Motor neuron (in vitro differentiated cells): ENCODE measurements at regions not wholly inside any gene's neighbourhood (a gene's known extent, or its start where the extent isn't known, plus 50 kb on each side); places are given as distances from the start of the nearest gene placed in this dataset.
"Not testable (repeated sequence)": the region's sequence is repeated elsewhere in the genome, so short reads cannot be mapped to it uniquely, and the experiment has no call there.

Source experiments
- ATAC-seq, 8 experiments: fragments of 200-7000 bp; cut with Tn5 transposase; replicated peaks in 6 of 8; 2 replicates each; pipeline ENCODE4 v1.8.0; 2021; ENCODE audit warnings: mild to moderate bottlenecking in 8 of 8, moderate library complexity in 8 of 8
- H3K27ac ChIP-seq, 2 donors: fragments of 250-450 bp; sonication (Bioruptor Pico); 2 replicates each; pipeline ENCODE4 v1.9.0; 2021; ENCODE audit warnings: antibody characterized with exemption in 2 of 2, mild to moderate bottlenecking in 2 of 2, moderate library complexity in 1 of 2
- H3K4me1 ChIP-seq, 2 donors: fragments of 250-450 bp; sonication (Bioruptor Pico); replicated peaks in 1 of 2; 2 replicates each; pipeline ENCODE4 v1.6.1; 2021; ENCODE audit warnings: antibody characterized with exemption in 2 of 2, mild to moderate bottlenecking in 2 of 2, moderate library complexity in 1 of 2
- H3K4me3 ChIP-seq, 5 donors: fragments of 250-450 bp; sonication (Bioruptor Pico); 2 replicates each; pipeline ENCODE4 v1.9.0; 2021; ENCODE audit warnings: antibody characterized with exemption in 5 of 5, mild to moderate bottlenecking in 5 of 5, moderate library complexity in 4 of 5
- WGBS, 10 experiments: fragments of 450-650 bp; shearing (Covaris generic); methylation state at CpG; one replicate each; pipeline ENCODE4 v1.0.0; 2022; 5-methylcytosine and 5-hydroxymethylcytosine counted together
- in situ Hi-C, 9 experiments: fragments of 400-800 bp; cut with MboI; loops; one replicate each; pipeline ENCODE4 v1.15.0; 2021; ENCODE audit warnings: low sequenced_read_pairs in 9 of 9, low pct_unique_long_range_greater_than_20kb in 2 of 9; ENCODE audit not compliant: unreplicated experiment in 9 of 9

GRCh38 chr4:86450861-86451260 is 91.0 kb upstream of the MAPK10 start:
- H3K4me3 ChIP-seq, result no peak overlapping the region
- no peak for ATAC-seq
- in situ Hi-C loops, result no loop called here
- peaks cover 0 to 11% of the 10 kb centered on the region in 2 donors for H3K4me1 ChIP-seq
- no peak overlapping the region for H3K27ac ChIP-seq
- WGBS, 10 experiments, result 8 to 100% (median 48%) methylated on average over 1 to 3 of the region's 3 CpGs

- ATAC-seq, result peak in 2 of 8 experiments; percentile 49 to 58
- in situ Hi-C loops, result no loop called here
- Histone ChIP-seq H3K4me3 (no peak overlapping the region), H3K4me1 (peaks cover 0 to 11% of the 10 kb centered on the region in 2 donors), H3K27ac (no peak overlapping the region)
- WGBS, 10 experiments, result 29 to 94% (median 72%) methylated on average over 2 to 6 of the region's 7 CpGs; no CpG with 5 or more reads in 1 of the 10 experiments
Measured at GRCh38 chr4:86451560-86452330, 91.9 kb upstream of the MAPK10 start.

DNA sequence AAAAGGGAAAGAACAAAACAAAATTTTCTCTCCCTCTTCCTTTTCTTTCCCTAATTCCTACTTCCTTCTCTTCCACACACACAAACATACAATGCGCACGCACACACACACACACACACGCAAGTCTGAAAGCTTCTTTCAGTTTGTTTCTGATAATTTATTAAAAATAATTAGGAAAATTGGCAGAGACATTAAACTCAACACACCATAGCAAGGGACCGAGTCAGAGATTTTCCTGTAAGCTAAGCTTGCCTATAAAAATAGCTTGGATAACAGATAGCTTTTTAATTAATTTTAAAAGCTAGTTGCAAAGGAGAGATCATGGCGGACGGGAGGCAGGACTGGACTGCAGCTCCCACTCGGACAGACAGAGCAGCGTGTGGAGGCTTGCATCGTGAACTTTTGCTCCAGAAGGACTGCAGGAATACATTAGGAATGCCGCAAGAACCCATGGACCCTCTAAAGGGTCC is 92.6 kb upstream of the MAPK10 start:
- in situ Hi-C loops, result no loop called here
- H3K4me3 ChIP-seq, result no peak overlapping the region
- ATAC-seq, result no peak
- 71 to 100% (median 94%) methylated on average over 2 to 10 of the region's 10 CpGs for WGBS, 10 experiments
- no peak overlapping the region for H3K27ac ChIP-seq
- peaks cover 0 to 11% of the 10 kb centered on the region in 2 donors for H3K4me1 ChIP-seq

DNA sequence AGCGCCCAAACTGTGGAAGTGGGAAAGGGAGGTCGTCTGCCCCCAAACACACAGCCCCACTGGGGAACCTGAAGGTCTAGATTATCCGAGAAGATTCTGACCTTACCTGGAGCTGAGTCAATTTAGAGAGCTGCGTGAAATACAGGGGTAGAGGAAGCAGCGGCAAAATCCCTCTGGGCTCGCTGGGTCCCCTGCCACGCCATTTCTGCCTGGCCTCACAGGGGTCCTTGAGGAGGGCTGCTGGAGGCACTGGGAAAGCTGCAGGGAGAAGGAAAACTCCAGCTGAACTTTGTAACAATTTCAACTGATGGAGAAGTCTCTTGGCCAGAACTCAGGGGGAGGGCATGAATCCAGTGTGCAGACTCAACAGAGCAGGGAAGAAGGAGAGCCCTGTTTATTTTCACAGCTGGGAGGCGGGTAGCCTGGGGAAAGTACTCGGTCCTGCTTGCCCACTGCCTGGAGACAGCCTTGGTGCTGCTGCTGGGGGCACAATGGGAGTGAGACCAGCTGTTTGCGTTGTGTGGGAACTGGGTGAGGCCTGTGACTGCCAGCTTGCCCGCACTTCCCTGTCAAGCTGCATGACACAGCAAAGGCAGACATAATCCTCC is 93.2 kb upstream of the MAPK10 start:
- H3K4me3 ChIP-seq, result no peak overlapping the region
- in situ Hi-C loops, result no loop called here
- ATAC-seq, result peak in 5 of 8 experiments; percentile 37 to 99 (median 58)
- no peak overlapping the region for H3K27ac ChIP-seq
- WGBS, 10 experiments, result 73 to 100% (median 98%) methylated on average over 1 to 4 of the region's 11 CpGs; no CpG with 5 or more reads in 4 of the 10 experiments
- peaks cover 0 to 11% of the 10 kb centered on the region in 2 donors for H3K4me1 ChIP-seq

GRCh38 chr4:86453611-86454072 is 93.8 kb upstream of the MAPK10 start:
- H3K4me1 ChIP-seq, result peaks cover 0 to 11% of the 10 kb centered on the region in 2 donors
- H3K4me3 ChIP-seq, H3K27ac ChIP-seq, in situ Hi-C loops: not testable (repeated sequence)
- peak in 5 of 8 experiments; percentile 16 to 74 (median 57) for ATAC-seq
- WGBS, 10 experiments, result 60 to 68% methylated on average over 1 to 2 of the region's 2 CpGs; no CpG with 5 or more reads in 8 of the 10 experiments

GRCh38 chr4:86461849-86462248 is 102.0 kb upstream of the MAPK10 start:
- ATAC-seq, result no peak
- H3K4me1 ChIP-seq, result no peaks in the 10 kb centered on the region
- WGBS, 10 experiments, result 20 to 100% (median 64%) methylated on average over 1 to 4 of the region's 5 CpGs; no CpG with 5 or more reads in 6 of the 10 experiments

DNA sequence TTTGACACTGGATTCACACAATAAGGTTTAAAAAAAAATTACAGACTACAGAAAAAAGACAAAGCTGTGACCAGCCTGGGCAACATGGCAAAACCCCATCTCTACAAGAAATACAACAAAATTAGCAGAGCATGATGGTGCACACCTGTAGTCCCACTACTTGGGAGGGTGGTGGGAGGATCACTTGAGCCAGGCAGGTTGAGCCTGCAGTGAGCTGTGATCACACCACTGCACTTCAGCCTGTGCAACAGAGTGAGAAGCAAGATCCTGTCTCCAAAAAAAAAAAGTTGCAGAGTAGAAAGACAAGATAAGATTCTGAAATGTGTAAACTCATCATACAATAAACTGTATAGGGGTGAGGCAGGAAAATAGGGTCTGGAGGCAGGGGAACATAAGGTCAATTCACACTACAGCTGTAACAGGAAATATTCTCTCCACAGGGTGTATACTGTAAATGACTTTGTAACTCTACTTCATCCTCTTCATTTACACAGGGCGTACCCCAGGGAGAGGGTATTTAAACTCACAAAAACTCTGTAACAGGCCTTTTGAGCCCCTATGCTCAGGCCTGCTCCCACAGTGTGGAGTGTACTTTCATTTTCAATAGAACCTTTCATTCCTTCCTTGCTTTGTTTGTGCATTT is 112.6 kb upstream of the MAPK10 start:
- no peak overlapping the region for H3K4me3 ChIP-seq
- no peaks in the 10 kb centered on the region for H3K4me1 ChIP-seq
- in situ Hi-C loops, result no loop called here
- 29 to 100% (median 82%) methylated on average over 1 of the region's 1 CpG; no CpG with 5 or more reads in 4 of the 10 experiments for WGBS, 10 experiments
- ATAC-seq, result peak in 3 of 8 experiments; percentile 47 to 90 (median 77)
- H3K27ac ChIP-seq, result no peak overlapping the region

More at GRCh38 chr4:86461849-86462248, 102.0 kb upstream of the MAPK10 start:
- no peak overlapping the region for H3K27ac ChIP-seq
- H3K4me3 ChIP-seq, result no peak overlapping the region
- in situ Hi-C loops, result no loop called here

DNA sequence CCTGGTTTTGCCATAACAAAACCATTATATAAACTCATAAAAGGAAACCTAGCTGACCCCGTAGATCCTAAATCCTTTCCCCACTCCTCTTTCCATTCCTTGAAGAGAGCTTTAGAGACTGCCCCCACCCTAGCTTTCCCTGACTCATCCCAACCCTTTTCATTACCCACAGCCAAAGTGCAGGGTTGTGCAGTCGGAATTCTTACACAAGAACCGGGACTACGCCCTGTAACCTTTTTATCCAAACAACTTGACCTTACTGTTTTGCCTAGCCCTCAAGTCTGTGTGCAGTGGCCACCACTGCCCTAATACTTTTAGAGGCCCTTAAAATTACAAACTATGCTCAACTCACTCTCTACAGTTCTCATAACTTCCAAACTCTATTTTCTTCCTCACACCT is 116.0 kb upstream of the PTPN13 start:
- not testable (repeated sequence) for ATAC-seq, H3K4me3 ChIP-seq, H3K27ac ChIP-seq
- in situ Hi-C loops, result loop anchor here in 3 of 9 experiments (25.0 kb wide), 3 partner anchors 409 to 609 kb away; partner anchors contain the start of gene C4orf36 (in 1 of the 3)
- 68 to 100% (median 82%) methylated on average over 2 to 4 of the region's 4 CpGs; no CpG with 5 or more reads in 4 of the 10 experiments for WGBS, 10 experiments
- H3K4me1 ChIP-seq, result peaks cover 23 to 27% of the 10 kb centered on the region in 2 donors

GRCh38 chr4:86481440-86481839 is 112.7 kb upstream of the PTPN13 start:
- peak in 3 of 8 experiments; percentile 36 to 63 (median 62) for ATAC-seq
- Histone ChIP-seq H3K4me3 (no peak overlapping the region), H3K4me1 (peaks cover 26 to 43% of the 10 kb centered on the region in 2 donors), H3K27ac (peak overlapping the region in 1 of 2 donors; percentile 80)
- in situ Hi-C loops, result loop anchor here in 3 of 9 experiments (25.0 kb wide), 3 partner anchors 406 to 606 kb away; partner anchors contain the start of gene C4orf36 (in 1 of the 3)
- WGBS, 10 experiments, result 0 to 100% (median 38%) methylated on average over 1 of the region's 1 CpG; no CpG with 5 or more reads in 1 of the 10 experiments

- 0 to 66% (median 12%) methylated on average over 1 to 5 of the region's 5 CpGs for WGBS, 10 experiments
Measured at GRCh38 chr4:86482306-86483172, 111.6 kb upstream of the PTPN13 start.

GRCh38 chr4:86483173-86483490 is 111.0 kb upstream of the PTPN13 start:
- H3K4me1 ChIP-seq, result peaks cover 28 to 43% of the 10 kb centered on the region in 2 donors
- in situ Hi-C loops, result loop anchor here in 3 of 9 experiments (25.0 kb wide), 3 partner anchors 404 to 604 kb away; partner anchors contain the start of gene C4orf36 (in 1 of the 3)
- peak overlapping the region in 1 of 2 donors; percentile 7 for H3K27ac ChIP-seq
- H3K4me3 ChIP-seq, result peak overlapping the region in 1 of 5 donors; percentile 10
- WGBS, 10 experiments, result 0 to 46% (median 9%) methylated on average over 1 to 2 of the region's 2 CpGs; no CpG with 5 or more reads in 1 of the 10 experiments
- no peak for ATAC-seq

More at GRCh38 chr4:86482306-86483172, 111.6 kb upstream of the PTPN13 start:
- Histone ChIP-seq H3K27ac (peak overlapping the region; percentile 60 to 80), H3K4me3 (peak overlapping the region in 1 of 5 donors; percentile 10), H3K4me1 (peaks cover 26 to 43% of the 10 kb centered on the region in 2 donors)
- ATAC-seq, result peak; percentile 55 to 90 (median 84)
- in situ Hi-C loops, result loop anchor here in 3 of 9 experiments (25.0 kb wide), 3 partner anchors 405 to 605 kb away; partner anchors contain the start of gene C4orf36 (in 1 of the 3)
